ENCODE measurements at regions not wholly inside any gene's neighbourhood (a gene's known extent, or its start where the extent isn't known, plus 50 kb on each side); places are given as distances from the start of the nearest gene placed in this dataset.

- no peak for ATAC-seq
- intact Hi-C loops (cut with DNase I) = loop anchor here in 3 of 10 donors (5.0 to 10.0 kb wide), 3 partner anchors 49 to 161 kb away; no protein-coding TSS in a partner anchor
- TF ChIP-seq CTCF (IDR thresholded peaks at IDR 0.05) = no peak
- H3K36me3 ChIP-seq = no peaks in the 10 kb centered on the region
- no peak for DNase-seq
- H3K27ac ChIP-seq = no peak overlapping the region
- H3K9me3 ChIP-seq = no peaks in the 10 kb centered on the region
- H3K4me1 ChIP-seq = no peaks in the 10 kb centered on the region
- H3K27me3 ChIP-seq = peaks cover 0 to 67% (median 37%) of the 10 kb centered on the region in 7 donors
- H3K4me3 ChIP-seq = no peak overlapping the region
Observed at GRCh38 chr20:24095303-24095702, 106.7 kb upstream of the GGTLC1 start.

DNA sequence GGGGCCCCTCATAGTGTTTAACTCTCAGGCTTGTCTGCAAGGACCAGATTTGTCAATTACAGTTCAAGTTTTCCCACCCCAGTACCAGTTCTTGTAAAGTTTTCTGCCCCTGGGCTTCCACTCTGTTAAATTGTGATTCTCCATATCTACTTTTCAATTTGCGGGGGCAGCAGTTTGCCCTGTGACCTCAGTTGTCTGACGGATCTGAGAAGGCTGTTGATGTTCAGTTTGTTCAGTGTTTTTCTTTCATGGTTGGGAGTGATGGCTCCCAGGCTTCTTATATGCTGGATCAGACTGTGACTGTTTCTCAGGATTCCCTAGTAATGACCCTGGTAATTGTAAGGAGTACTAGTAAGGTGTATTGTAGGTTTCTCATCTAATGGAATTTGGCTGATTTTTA, 101.0 kb upstream of the GGTLC1 start:
- no peak for ATAC-seq
- peaks cover 0 to 30% (median 5%) of the 10 kb centered on the region in 7 donors for H3K27me3 ChIP-seq

DNA sequence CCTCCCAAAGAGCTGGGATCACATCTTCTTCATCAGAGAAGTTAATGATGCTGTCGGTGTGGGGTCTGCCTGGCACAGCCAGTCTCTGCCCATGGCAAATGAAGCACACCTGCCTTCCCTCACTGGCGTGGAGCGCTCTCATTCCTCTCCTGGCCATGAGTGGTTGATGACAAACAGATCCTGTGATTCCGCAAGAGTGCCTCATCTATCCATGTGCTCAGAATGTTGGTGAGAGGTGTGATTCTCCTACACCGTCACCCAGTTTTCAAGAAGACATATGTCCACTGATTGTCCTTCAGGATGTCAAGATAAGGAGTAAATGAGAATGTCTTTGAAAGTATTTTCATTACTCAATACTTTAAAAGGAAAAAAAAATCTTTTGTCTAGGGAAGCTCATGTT, 97.5 kb upstream of the GGTLC1 start:
- 45 to 49% methylated on average over 5 of the region's 5 CpGs for WGBS, 2 donors

More for the DNA sequence above, 101.0 kb upstream of the GGTLC1 start:
- H3K4me1 ChIP-seq = no peaks in the 10 kb centered on the region
- no peaks in the 10 kb centered on the region for H3K36me3 ChIP-seq
- H3K9me3 ChIP-seq = no peaks in the 10 kb centered on the region
- no peak for DNase-seq
- WGBS, 2 donors = 52 to 61% methylated on average over 2 of the region's 2 CpGs
- no peak overlapping the region for H3K4me3 ChIP-seq
- intact Hi-C loops (cut with DNase I) = loop anchor here in 1 of 10 donors (10.0 kb wide), 1 partner anchor 55 kb away; no protein-coding TSS in a partner anchor
- no peak overlapping the region for H3K27ac ChIP-seq
- TF ChIP-seq CTCF (IDR thresholded peaks at IDR 0.05) = no peak

GRCh38 chr20:24084281-24084680, 95.7 kb upstream of the GGTLC1 start:
- no peak for TF ChIP-seq CTCF (IDR thresholded peaks at IDR 0.05)
- 75 to 79% methylated on average over 3 of the region's 3 CpGs for WGBS, 2 donors
- intact Hi-C loops (cut with DNase I) = loop anchor here in 1 of 10 donors (10.0 kb wide), 1 partner anchor 61 kb away; no protein-coding TSS in a partner anchor
- no peaks in the 10 kb centered on the region for H3K4me1 ChIP-seq
- H3K9me3 ChIP-seq = no peaks in the 10 kb centered on the region
- H3K27me3 ChIP-seq = peaks cover 0 to 34% (median 0%) of the 10 kb centered on the region in 7 donors
- no peak for DNase-seq
- no peak overlapping the region for H3K4me3 ChIP-seq
- no peaks in the 10 kb centered on the region for H3K36me3 ChIP-seq
- no peak overlapping the region for H3K27ac ChIP-seq
- ATAC-seq = no peak

More for the DNA sequence above, 97.5 kb upstream of the GGTLC1 start:
- no peak overlapping the region for H3K4me3 ChIP-seq
- no peaks in the 10 kb centered on the region for H3K36me3 ChIP-seq
- no peak for DNase-seq
- peaks cover 0 to 27% (median 3%) of the 10 kb centered on the region in 7 donors for H3K27me3 ChIP-seq
- no peak for ATAC-seq
- H3K27ac ChIP-seq = no peak overlapping the region
- intact Hi-C loops (cut with DNase I) = loop anchor here in 1 of 10 donors (10.0 kb wide), 1 partner anchor 59 kb away; no protein-coding TSS in a partner anchor
- no peaks in the 10 kb centered on the region for H3K9me3 ChIP-seq
- no peaks in the 10 kb centered on the region for H3K4me1 ChIP-seq
- TF ChIP-seq CTCF (IDR thresholded peaks at IDR 0.05) = no peak

All from heart right ventricle (tissue), 16 donors.